ENCODE measurements at regions not wholly inside any gene's neighbourhood (a gene's known extent, or its start where the extent isn't known, plus 50 kb on each side); places are given as distances from the start of the nearest gene placed in this dataset.

DNA sequence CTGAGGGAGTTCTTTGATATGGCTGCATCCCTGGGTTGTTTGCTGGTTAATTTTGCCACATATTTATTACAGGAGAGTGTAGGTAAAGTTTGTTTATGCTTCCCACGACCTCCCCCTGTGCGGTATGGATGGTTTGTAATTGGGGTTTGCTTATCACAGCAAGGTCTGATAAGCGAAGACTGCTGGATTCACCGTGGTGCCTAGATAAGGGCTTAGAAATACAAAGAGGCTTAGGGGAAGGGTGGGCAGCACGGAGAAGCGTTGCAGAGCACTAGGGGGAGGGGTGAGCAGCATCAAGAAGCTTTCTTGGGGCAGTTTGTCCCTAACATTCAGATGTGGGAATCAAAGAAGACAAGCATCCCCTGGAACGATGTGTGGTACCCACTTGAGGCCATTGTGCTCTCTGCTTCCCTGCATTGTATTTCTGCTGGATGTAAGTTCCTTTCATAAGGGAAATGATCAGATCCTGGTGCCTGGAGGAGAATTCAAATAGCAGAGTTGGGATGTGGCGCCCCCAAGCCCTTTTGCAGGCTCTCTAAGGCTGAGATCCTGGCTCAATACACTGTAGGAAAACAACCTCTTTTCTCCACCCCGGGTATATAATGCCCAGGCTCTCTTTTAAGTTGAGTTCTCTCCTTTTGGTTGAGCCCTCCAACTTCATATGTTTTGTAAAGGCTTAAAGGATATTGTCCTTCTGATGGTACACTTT lies 598.1 kb upstream of the ADGRL4 start:
- Mint-ChIP-seq H3K36me3 (ENCODE audit: low read depth) (no peaks in the 10 kb centered on the region), H3K4me3 (no peak overlapping the region), H3K27ac (no peak overlapping the region), H3K27me3 (no peaks in the 10 kb centered on the region), H3K4me1 (no peaks in the 10 kb centered on the region)
- ATAC-seq (no peak), DNase-seq (no peak)
- no peaks in the 10 kb centered on the region for H3K9me3 ChIP-seq (ENCODE audit: control insufficient read depth, low read length, poor library complexity, severe bottlenecking)

DNA sequence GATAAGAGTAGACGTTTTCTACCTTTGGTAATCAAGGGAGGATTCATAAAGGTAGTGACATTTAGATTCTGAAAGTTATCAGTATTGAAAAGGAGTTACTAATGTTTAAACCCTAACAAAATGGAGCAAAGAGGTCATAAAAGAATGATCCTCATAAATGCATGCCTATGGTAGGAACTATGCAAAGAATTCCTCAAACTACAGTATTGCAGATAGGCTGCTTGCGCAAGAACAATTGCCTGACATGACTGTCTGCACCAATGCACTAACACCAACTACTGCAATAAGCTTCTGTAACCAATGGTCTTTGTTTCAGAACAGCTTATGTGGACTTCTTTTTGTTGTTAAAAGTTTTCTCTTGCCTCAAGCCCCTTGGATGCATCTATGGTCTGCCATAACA lies 597.3 kb upstream of the ADGRL4 start:
- Mint-ChIP-seq H3K36me3 (ENCODE audit: low read depth) (no peaks in the 10 kb centered on the region), H3K27me3 (no peaks in the 10 kb centered on the region), H3K27ac (no peak overlapping the region), H3K4me1 (no peaks in the 10 kb centered on the region), H3K4me3 (no peak overlapping the region)
- H3K9me3 ChIP-seq (ENCODE audit: control insufficient read depth, low read length, poor library complexity, severe bottlenecking) = no peaks in the 10 kb centered on the region
- no peak for DNase-seq
- no peak for ATAC-seq

DNA sequence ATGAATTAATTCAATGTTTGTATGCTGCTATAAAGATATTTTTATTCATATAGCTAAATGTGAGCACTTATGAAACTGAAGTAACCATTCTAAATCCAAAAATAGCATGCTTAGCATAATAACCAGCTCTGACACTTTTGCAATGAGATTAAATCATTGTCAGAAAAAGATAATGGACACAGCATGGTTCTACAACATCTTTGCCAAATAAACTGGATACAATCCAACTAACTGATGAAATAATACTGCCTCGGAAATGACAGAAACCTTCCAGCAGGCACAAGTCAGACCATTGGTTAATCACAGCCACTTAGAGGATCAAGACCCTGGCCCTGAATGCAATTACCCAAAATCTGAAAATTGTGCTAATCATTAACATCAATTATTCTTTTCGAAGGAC lies 592.7 kb upstream of the ADGRL4 start:
- Mint-ChIP-seq H3K4me3 (no peak overlapping the region), H3K4me1 (no peaks in the 10 kb centered on the region), H3K36me3 (ENCODE audit: low read depth) (no peaks in the 10 kb centered on the region), H3K27me3 (no peaks in the 10 kb centered on the region), H3K27ac (no peak overlapping the region)
- ATAC-seq (no peak), DNase-seq (no peak)
- no peaks in the 10 kb centered on the region for H3K9me3 ChIP-seq (ENCODE audit: control insufficient read depth, low read length, poor library complexity, severe bottlenecking)

DNA sequence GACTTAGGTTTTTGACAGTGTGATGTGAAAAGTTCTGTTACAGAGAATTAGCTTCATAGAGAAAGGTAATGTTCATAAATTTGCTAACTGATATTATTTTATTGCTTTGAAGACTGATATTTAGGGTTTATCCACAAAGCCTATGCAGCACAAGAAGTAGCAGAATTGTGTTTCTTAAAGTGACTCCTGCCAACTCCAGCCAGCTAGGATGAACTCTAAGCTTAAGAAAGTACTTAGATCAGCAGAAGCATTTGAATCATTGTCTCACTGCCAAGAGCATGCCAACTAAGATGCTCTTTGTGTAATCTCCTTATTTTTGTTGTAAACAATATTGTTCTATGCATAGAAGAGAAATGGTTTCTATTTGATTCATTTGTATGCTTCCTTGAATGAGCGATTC lies 589.4 kb upstream of the ADGRL4 start:
- H3K9me3 ChIP-seq (ENCODE audit: control insufficient read depth, low read length, poor library complexity, severe bottlenecking) = no peaks in the 10 kb centered on the region
- Mint-ChIP-seq H3K27me3 (no peaks in the 10 kb centered on the region), H3K4me1 (no peaks in the 10 kb centered on the region), H3K4me3 (no peak overlapping the region), H3K36me3 (ENCODE audit: low read depth) (no peaks in the 10 kb centered on the region), H3K27ac (no peak overlapping the region)
- ATAC-seq (no peak), DNase-seq (no peak)

DNA sequence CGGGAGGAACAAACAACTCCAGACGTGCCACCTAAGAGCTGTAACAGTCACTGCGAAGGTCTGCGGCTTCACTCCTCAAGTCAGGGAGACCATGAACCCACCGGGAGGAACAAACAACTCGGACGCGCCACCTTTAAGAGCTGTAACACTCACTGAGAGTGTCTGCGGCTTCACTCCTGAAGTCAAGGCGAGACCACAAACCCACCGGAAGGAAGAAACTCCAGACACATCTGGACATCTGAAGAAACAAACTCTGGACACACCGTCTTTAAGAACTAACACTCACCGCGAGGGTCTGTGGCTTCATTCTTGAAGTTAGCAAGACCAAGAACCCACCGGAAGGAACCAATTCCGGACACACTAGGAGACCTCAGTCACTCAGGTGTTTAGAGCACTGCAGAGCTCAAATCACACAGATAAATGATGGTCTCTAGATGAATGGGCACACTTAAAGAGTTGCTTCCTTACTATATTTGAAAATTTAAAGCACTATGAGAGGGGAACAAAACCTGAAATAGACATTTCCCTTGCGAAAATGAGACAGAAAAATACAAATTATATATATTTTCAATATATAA lies 587.7 kb upstream of the ADGRL4 start:
- H3K4me3 Mint-ChIP-seq = no peak overlapping the region
- no peaks in the 10 kb centered on the region for H3K36me3 Mint-ChIP-seq (ENCODE audit: low read depth)
- DNase-seq = no peak
- no peaks in the 10 kb centered on the region for H3K27me3 Mint-ChIP-seq
- H3K27ac Mint-ChIP-seq = no peak overlapping the region
- H3K4me1 Mint-ChIP-seq = no peaks in the 10 kb centered on the region
- no peaks in the 10 kb centered on the region for H3K9me3 ChIP-seq (ENCODE audit: control insufficient read depth, low read length, poor library complexity, severe bottlenecking)
- no peak for ATAC-seq

DNA sequence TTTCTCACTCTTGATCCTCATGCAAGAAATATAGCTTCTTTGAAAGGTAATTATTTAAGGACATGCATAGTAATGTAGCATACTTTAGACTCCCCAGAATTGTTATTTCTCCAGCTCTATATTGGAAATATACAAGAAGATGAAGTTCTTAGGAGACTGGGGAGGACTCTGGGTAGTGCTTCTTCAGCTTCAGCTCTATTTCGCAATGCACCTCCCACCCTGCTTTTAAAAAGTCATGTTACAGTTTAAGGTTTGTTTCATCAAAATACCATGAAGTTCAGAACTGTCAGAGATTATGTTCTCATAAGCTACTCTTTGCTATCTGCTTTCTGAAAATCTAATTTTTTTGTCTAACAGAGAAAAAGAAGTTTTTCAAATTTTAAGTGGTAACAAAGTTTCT lies 586.2 kb upstream of the ADGRL4 start:
- H3K9me3 ChIP-seq (ENCODE audit: control insufficient read depth, low read length, poor library complexity, severe bottlenecking) = no peaks in the 10 kb centered on the region
- Mint-ChIP-seq H3K27me3 (no peaks in the 10 kb centered on the region), H3K4me3 (no peak overlapping the region), H3K27ac (no peak overlapping the region), H3K4me1 (no peaks in the 10 kb centered on the region), H3K36me3 (ENCODE audit: low read depth) (no peaks in the 10 kb centered on the region)
- ATAC-seq (no peak), DNase-seq (no peak)

DNA sequence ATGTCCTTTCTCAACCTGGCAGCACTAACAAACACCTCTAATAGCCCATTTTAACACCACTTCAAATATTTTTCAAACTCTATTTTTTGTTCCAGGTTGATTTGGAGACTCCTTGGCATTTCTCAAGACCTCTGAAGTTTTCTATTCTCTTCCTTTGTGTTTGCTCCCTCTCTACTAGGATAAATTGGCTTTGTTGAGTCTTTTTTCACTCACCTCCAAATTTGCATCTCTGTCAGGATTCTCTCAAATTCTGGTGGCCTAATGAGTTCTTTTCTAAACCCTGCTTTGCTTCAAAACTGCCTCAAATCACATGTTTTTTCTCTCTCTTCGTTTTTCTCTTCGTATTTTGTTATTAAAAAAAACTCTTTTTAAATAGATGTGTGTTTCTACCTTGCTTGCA lies 582.2 kb upstream of the ADGRL4 start:
- no peaks in the 10 kb centered on the region for H3K4me1 Mint-ChIP-seq
- H3K4me3 Mint-ChIP-seq = no peak overlapping the region
- DNase-seq (no peak), ATAC-seq (no peak)
- no peak overlapping the region for H3K27ac Mint-ChIP-seq
- no peaks in the 10 kb centered on the region for H3K36me3 Mint-ChIP-seq (ENCODE audit: low read depth)
- H3K9me3 ChIP-seq (ENCODE audit: control insufficient read depth, low read length, poor library complexity, severe bottlenecking) = no peaks in the 10 kb centered on the region
- no peaks in the 10 kb centered on the region for H3K27me3 Mint-ChIP-seq

DNA sequence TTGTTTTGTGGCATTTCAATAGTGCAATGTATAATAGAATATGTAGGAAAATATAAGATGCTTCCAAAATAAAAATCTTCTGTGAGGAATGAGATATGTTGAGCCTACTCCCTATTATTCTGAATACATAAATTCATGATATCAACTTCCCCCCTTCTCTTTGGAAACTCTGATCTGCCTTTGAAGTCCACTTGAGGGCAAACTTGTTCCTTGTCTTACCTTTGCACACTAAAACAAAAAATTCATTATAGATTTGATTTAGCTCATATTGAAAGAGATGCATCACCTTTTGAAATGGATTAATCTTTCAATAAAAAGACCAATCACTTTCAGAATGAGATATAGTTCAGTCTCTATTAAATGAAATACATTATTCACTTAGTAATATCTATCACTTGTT lies 580.7 kb upstream of the ADGRL4 start:
- Mint-ChIP-seq H3K4me3 (no peak overlapping the region), H3K27me3 (no peaks in the 10 kb centered on the region), H3K36me3 (ENCODE audit: low read depth) (no peaks in the 10 kb centered on the region), H3K27ac (no peak overlapping the region), H3K4me1 (no peaks in the 10 kb centered on the region)
- H3K9me3 ChIP-seq (ENCODE audit: control insufficient read depth, low read length, poor library complexity, severe bottlenecking) = no peaks in the 10 kb centered on the region
- DNase-seq (no peak), ATAC-seq (no peak)

DNA sequence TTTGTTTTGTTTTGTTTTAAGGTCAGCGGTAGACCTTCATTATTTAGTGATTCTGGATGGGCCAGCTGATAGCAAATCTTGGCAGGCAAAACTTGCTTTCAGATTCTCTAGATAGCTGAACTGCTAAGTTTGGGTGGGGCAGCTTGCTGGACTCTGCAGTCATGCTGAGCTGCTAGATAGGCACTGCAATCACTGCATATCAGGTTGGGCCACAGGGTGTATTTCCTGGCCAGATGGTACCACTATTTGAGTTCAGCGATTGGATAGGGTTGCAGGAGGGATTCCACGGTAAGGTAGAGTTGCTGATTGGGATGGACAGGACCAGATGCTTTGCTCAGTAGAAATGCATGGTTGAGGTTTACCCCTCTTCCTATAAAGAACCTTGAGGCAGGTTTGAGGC lies 579.3 kb upstream of the ADGRL4 start:
- no peaks in the 10 kb centered on the region for H3K9me3 ChIP-seq (ENCODE audit: control insufficient read depth, low read length, poor library complexity, severe bottlenecking)
- H3K27me3 Mint-ChIP-seq = no peaks in the 10 kb centered on the region
- DNase-seq (no peak), ATAC-seq (no peak)
- H3K27ac Mint-ChIP-seq = no peak overlapping the region
- no peaks in the 10 kb centered on the region for H3K36me3 Mint-ChIP-seq (ENCODE audit: low read depth)
- no peaks in the 10 kb centered on the region for H3K4me1 Mint-ChIP-seq
- H3K4me3 Mint-ChIP-seq = no peak overlapping the region

DNA sequence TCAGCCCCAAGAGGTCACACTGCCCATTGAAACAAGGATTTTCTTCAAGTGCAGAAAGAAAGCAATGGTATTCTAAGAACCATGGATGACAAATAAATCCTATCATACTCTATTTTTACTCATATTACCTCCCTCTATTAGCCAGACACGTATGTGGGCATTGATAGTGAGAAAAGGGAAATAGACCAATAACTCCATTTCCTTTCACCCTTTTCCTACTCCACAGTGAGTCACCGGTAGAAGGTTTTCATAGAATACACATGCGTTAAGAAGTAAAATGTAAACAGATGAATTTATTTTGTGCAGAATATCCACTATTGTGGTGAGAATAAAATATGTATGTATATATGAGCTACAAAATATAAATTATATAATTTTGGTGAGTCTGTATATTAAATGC lies 568.9 kb upstream of the ADGRL4 start:
- DNase-seq (no peak), ATAC-seq (no peak)
- H3K4me1 Mint-ChIP-seq = no peaks in the 10 kb centered on the region
- no peaks in the 10 kb centered on the region for H3K9me3 ChIP-seq (ENCODE audit: control insufficient read depth, low read length, poor library complexity, severe bottlenecking)
- H3K36me3 Mint-ChIP-seq (ENCODE audit: low read depth) = no peaks in the 10 kb centered on the region
- no peaks in the 10 kb centered on the region for H3K27me3 Mint-ChIP-seq
- H3K27ac Mint-ChIP-seq = no peak overlapping the region
- H3K4me3 Mint-ChIP-seq = no peak overlapping the region

DNA sequence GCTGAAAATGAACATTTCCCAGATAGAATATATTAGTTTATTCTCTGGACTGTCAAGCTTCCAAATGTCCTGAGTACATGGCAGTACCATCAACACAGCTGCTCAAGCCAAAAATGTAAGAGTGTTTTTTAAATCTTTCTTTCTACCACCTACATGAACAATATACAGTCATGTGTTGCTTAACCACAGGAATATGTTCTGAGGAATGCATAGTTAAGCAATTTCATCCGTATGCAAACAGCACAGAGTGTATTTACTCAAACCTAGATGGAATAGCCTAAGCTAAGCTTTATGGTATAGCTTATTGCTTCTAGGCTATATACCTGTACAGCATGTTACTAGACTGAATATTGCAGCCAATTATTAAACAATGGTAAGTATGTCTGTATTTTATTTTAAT lies 561.9 kb upstream of the ADGRL4 start:
- H3K4me3 Mint-ChIP-seq = no peak overlapping the region
- DNase-seq = no peak

DNA sequence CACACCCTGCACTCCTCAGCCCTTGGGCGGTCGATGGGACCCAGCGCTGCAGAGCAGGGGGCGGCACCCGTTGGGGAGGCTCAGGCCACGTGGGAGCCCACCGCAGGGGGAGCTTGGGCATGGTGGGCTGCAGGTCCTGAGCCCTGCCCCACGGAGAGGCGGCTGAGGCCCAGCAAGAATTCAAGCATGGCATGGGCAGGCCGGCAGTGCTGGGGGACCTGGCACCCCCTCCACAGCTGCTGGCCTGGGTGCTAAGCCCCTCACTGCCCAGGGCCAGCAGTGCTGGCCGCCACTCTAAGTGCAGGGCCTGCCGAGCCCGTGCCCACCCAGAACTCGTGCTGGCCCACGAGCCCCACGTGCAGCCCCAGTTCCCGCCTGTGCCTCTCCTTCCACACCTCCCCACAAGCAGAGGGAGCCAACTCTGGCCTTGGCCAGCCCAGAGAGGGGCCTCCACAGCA lies 555.0 kb upstream of the ADGRL4 start:
- H3K36me3 Mint-ChIP-seq (ENCODE audit: low read depth) = no peaks in the 10 kb centered on the region
- no peaks in the 10 kb centered on the region for H3K27me3 Mint-ChIP-seq
- no peaks in the 10 kb centered on the region for H3K4me1 Mint-ChIP-seq
- ATAC-seq (no peak), DNase-seq (no peak)
- H3K27ac Mint-ChIP-seq = no peak overlapping the region
- no peak overlapping the region for H3K4me3 Mint-ChIP-seq
- H3K9me3 ChIP-seq (ENCODE audit: control insufficient read depth, low read length, poor library complexity, severe bottlenecking) = no peaks in the 10 kb centered on the region

More for the DNA sequence above, 561.9 kb upstream of the ADGRL4 start:
- no peak overlapping the region for H3K27ac Mint-ChIP-seq
- no peak for ATAC-seq
- H3K36me3 Mint-ChIP-seq (ENCODE audit: low read depth) = no peaks in the 10 kb centered on the region
- H3K4me1 Mint-ChIP-seq = no peaks in the 10 kb centered on the region
- no peaks in the 10 kb centered on the region for H3K27me3 Mint-ChIP-seq
- no peaks in the 10 kb centered on the region for H3K9me3 ChIP-seq (ENCODE audit: control insufficient read depth, low read length, poor library complexity, severe bottlenecking)

DNA sequence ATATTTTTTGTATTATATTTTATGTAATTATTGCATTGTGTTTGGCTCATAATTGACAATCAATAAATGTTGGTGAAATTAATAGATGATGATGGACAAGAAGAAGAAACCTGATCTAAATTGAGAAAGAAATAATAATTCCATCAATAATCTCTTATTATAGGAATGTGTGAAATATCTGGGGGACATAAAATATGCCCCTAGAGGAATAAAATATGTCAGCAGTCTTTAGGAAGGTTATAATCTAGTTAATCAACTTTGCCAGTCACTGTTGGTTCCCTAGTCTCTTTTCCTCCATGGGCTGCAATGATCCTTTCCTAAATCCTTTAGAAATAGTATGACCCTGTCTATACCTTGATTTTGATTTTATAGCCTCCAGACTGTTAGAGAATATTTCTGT lies 549.7 kb upstream of the ADGRL4 start:
- no peak for ATAC-seq
- H3K4me3 Mint-ChIP-seq = no peak overlapping the region
- no peaks in the 10 kb centered on the region for H3K36me3 Mint-ChIP-seq (ENCODE audit: low read depth)
- no peak overlapping the region for H3K27ac Mint-ChIP-seq
- no peaks in the 10 kb centered on the region for H3K4me1 Mint-ChIP-seq
- H3K9me3 ChIP-seq (ENCODE audit: control insufficient read depth, low read length, poor library complexity, severe bottlenecking) = no peaks in the 10 kb centered on the region
- H3K27me3 Mint-ChIP-seq = no peaks in the 10 kb centered on the region
- no peak for DNase-seq

DNA sequence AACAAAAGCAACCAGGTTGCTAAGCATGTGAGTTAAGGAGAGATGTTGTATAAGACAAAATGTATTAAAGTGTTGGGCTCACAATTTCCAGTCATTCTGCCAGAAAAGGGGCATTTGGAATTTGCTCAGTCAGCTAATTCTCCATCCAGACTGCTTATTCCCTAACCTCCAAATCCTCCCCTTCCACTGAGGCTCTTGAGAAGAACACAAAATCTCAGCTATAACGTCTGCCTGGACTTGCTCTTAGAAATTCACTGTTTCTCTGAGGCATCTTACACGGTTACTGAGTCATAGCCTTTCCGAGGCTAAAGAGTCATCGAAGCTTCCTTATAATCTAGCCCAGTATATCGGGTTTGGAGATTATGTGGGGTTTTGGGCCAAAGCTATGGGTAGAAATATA lies 548.2 kb upstream of the ADGRL4 start:
- H3K9me3 ChIP-seq (ENCODE audit: control insufficient read depth, low read length, poor library complexity, severe bottlenecking) = no peaks in the 10 kb centered on the region
- H3K27ac Mint-ChIP-seq = no peak overlapping the region
- no peaks in the 10 kb centered on the region for H3K27me3 Mint-ChIP-seq
- H3K36me3 Mint-ChIP-seq (ENCODE audit: low read depth) = no peaks in the 10 kb centered on the region
- H3K4me1 Mint-ChIP-seq = no peaks in the 10 kb centered on the region
- ATAC-seq (no peak), DNase-seq (no peak)
- H3K4me3 Mint-ChIP-seq = no peak overlapping the region
